ENCODE measurements at regions not wholly inside any gene's neighbourhood (a gene's known extent, or its start where the extent isn't known, plus 50 kb on each side); places are given as distances from the start of the nearest gene placed in this dataset.

- Histone ChIP-seq H3K4me3 (ENCODE audit: low read length, poor library complexity, severe bottlenecking) (no peak overlapping the region), H3K9ac (ENCODE audit: low read depth, low read length, poor library complexity, severe bottlenecking) (no peak overlapping the region), H3K4me2 (ENCODE audit: low read depth, low read length, poor library complexity, severe bottlenecking) (no peak overlapping the region), H3K9me3 (ENCODE audit: insufficient read depth, low read depth, low read length) (no peaks in the 10 kb centered on the region), H3F3A (ENCODE audit: low read depth) (no peaks in the 10 kb centered on the region), H3K4me1 (ENCODE audit: insufficient read depth, low read length, poor library complexity, severe bottlenecking) (no peaks in the 10 kb centered on the region), H3K9me2 (replicated peaks; ENCODE audit: low read depth, low read length) (no peaks in the 10 kb centered on the region), H4K20me1 (ENCODE audit: insufficient read depth, low read length, poor library complexity, severe bottlenecking) (no peaks in the 10 kb centered on the region), H3K27me3 (ENCODE audit: insufficient read depth, low read length, poor library complexity, severe bottlenecking) (no peaks in the 10 kb centered on the region), H2AFZ (ENCODE audit: low read length) (no peak overlapping the region), H3K79me2 (ENCODE audit: insufficient read depth, low read length) (no peaks in the 10 kb centered on the region), H3K36me3 (ENCODE audit: insufficient read depth, low read length) (no peaks in the 10 kb centered on the region)
- no peak for TF ChIP-seq EZH2phosphoT487 (IDR thresholded peaks at IDR 0.05; ENCODE audit: borderline replicate concordance)
- TF ChIP-seq CTCF (conservative IDR thresholded peaks at IDR 0.05; ENCODE audit: low read length) = no peak
These were observed 160.1 kb downstream of the FAM124B start for GRCh38 chr2:224241812-224242211.

GRCh38 chr2:224241001-224241400 lies 160.9 kb downstream of the FAM124B start:
- no peak overlapping the region for H3K4me2 ChIP-seq (ENCODE audit: low read depth, low read length, poor library complexity, severe bottlenecking)
- no peaks in the 10 kb centered on the region for H3K27me3 ChIP-seq (ENCODE audit: insufficient read depth, low read length, poor library complexity, severe bottlenecking)
- no peaks in the 10 kb centered on the region for H3K9me2 ChIP-seq (replicated peaks; ENCODE audit: low read depth, low read length)
- H4K20me1 ChIP-seq (ENCODE audit: insufficient read depth, low read length, poor library complexity, severe bottlenecking) = no peaks in the 10 kb centered on the region
- H3K36me3 ChIP-seq (ENCODE audit: insufficient read depth, low read length) = no peaks in the 10 kb centered on the region
- H3K79me2 ChIP-seq (ENCODE audit: insufficient read depth, low read length) = no peaks in the 10 kb centered on the region
- no peaks in the 10 kb centered on the region for H3K4me1 ChIP-seq (ENCODE audit: insufficient read depth, low read length, poor library complexity, severe bottlenecking)
- H3K9me3 ChIP-seq (ENCODE audit: insufficient read depth, low read depth, low read length) = no peaks in the 10 kb centered on the region
- no peak overlapping the region for H2AFZ ChIP-seq (ENCODE audit: low read length)
- no peak overlapping the region for H3K4me3 ChIP-seq (ENCODE audit: low read length, poor library complexity, severe bottlenecking)
- no peaks in the 10 kb centered on the region for H3F3A ChIP-seq (ENCODE audit: low read depth)
- TF ChIP-seq EZH2phosphoT487 (IDR thresholded peaks at IDR 0.05; ENCODE audit: borderline replicate concordance) (no peak), CTCF (conservative IDR thresholded peaks at IDR 0.05; ENCODE audit: low read length) (no peak)
- H3K9ac ChIP-seq (ENCODE audit: low read depth, low read length, poor library complexity, severe bottlenecking) = no peak overlapping the region

- no peak overlapping the region for H2AFZ ChIP-seq (ENCODE audit: low read length)
- TF ChIP-seq CTCF (conservative IDR thresholded peaks at IDR 0.05; ENCODE audit: low read length) (no peak), EZH2phosphoT487 (IDR thresholded peaks at IDR 0.05; ENCODE audit: borderline replicate concordance) (no peak)
- H3K9ac ChIP-seq (ENCODE audit: low read depth, low read length, poor library complexity, severe bottlenecking) = no peak overlapping the region
- H4K20me1 ChIP-seq (ENCODE audit: insufficient read depth, low read length, poor library complexity, severe bottlenecking) = no peaks in the 10 kb centered on the region
- H3K79me2 ChIP-seq (ENCODE audit: insufficient read depth, low read length) = no peaks in the 10 kb centered on the region
- no peak overlapping the region for H3K4me2 ChIP-seq (ENCODE audit: low read depth, low read length, poor library complexity, severe bottlenecking)
- H3K4me3 ChIP-seq (ENCODE audit: low read length, poor library complexity, severe bottlenecking) = no peak overlapping the region
- H3K27me3 ChIP-seq (ENCODE audit: insufficient read depth, low read length, poor library complexity, severe bottlenecking) = no peaks in the 10 kb centered on the region
- H3K9me2 ChIP-seq (replicated peaks; ENCODE audit: low read depth, low read length) = no peaks in the 10 kb centered on the region
- H3F3A ChIP-seq (ENCODE audit: low read depth) = no peaks in the 10 kb centered on the region
- no peaks in the 10 kb centered on the region for H3K4me1 ChIP-seq (ENCODE audit: insufficient read depth, low read length, poor library complexity, severe bottlenecking)
- no peaks in the 10 kb centered on the region for H3K9me3 ChIP-seq (ENCODE audit: insufficient read depth, low read depth, low read length)
- no peaks in the 10 kb centered on the region for H3K36me3 ChIP-seq (ENCODE audit: insufficient read depth, low read length)
These were observed 177.9 kb downstream of the FAM124B start for GRCh38 chr2:224223851-224224555.
